ENCODE measurements at regions not wholly inside any gene's neighbourhood (a gene's known extent, or its start where the extent isn't known, plus 50 kb on each side); places are given as distances from the start of the nearest gene placed in this dataset.

DNA sequence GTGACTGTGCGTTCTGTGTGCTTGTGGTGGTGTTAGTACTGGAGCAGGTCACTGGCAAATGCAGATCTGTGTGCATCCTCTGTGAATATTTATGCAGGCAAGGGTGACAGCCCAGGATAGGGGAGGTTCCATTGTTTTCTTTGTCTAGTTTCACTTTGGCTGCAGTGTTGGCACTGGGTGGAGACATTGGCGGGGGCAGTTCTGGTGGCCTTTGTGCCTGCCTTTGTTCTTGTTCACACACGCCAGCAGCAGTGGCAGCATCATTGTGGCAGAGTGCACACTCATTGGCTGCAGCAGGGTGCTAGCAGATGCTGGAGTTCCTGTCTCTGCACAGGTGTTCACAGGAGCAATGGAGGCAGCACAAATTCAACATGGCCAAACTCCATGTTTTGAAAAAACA lies 495.3 kb downstream of the UBE2NL start:
- TF ChIP-seq, protein P1, sequence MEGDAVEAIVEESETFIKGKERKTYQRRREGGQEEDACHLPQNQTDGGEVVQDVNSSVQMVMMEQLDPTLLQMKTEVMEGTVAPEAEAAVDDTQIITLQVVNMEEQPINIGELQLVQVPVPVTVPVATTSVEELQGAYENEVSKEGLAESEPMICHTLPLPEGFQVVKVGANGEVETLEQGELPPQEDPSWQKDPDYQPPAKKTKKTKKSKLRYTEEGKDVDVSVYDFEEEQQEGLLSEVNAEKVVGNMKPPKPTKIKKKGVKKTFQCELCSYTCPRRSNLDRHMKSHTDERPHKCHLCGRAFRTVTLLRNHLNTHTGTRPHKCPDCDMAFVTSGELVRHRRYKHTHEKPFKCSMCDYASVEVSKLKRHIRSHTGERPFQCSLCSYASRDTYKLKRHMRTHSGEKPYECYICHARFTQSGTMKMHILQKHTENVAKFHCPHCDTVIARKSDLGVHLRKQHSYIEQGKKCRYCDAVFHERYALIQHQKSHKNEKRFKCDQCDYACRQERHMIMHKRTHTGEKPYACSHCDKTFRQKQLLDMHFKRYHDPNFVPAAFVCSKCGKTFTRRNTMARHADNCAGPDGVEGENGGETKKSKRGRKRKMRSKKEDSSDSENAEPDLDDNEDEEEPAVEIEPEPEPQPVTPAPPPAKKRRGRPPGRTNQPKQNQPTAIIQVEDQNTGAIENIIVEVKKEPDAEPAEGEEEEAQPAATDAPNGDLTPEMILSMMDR (IDR thresholded peaks at IDR 0.05; ENCODE audit: insufficient read depth, low read length, poor library complexity, severe bottlenecking), result no peak
- no peak for TF ChIP-seq EZH2phosphoT487 (conservative IDR thresholded peaks at IDR 0.05; ENCODE audit: low read length)

Measured in SU-DHL-6 (cell line).